Loucy (cell line): ENCODE measurements at regions not wholly inside any gene's neighbourhood (a gene's known extent, or its start where the extent isn't known, plus 50 kb on each side); places are given as distances from the start of the nearest gene placed in this dataset.

Experiments
- H2AFZ ChIP-seq: fragments of 200-600 bp; sonication (generic); 2 replicates; pipeline ENCODE4 v1.6.0; 2016; ENCODE audit warnings: antibody characterized with exemption, mild to moderate bottlenecking, low read length, moderate library complexity
- H3F3A ChIP-seq: fragments of 200-600 bp; 2 replicates; pipeline ENCODE4 v1.6.0; 2016; ENCODE audit warnings: antibody characterized with exemption, low read depth, mild to moderate bottlenecking
- H3K27me3 ChIP-seq: fragments of 200-600 bp; sonication (generic); 2 replicates; pipeline ENCODE4 v1.6.1; 2014; ENCODE audit warnings: low read length, mild to moderate bottlenecking; ENCODE audit not compliant: insufficient read depth, poor library complexity, severe bottlenecking
- H3K36me3 ChIP-seq: fragments of 200-600 bp; sonication (generic); 2 replicates; pipeline ENCODE4 v1.6.1; 2016; ENCODE audit warnings: low read length; ENCODE audit not compliant: insufficient read depth
- H3K4me1 ChIP-seq: fragments of 200-600 bp; sonication (generic); 2 replicates; pipeline ENCODE4 v1.5.1; 2014; ENCODE audit warnings: low read length, mild to moderate bottlenecking; ENCODE audit not compliant: insufficient read depth, poor library complexity, severe bottlenecking
- H3K4me2 ChIP-seq: fragments of 200-600 bp; sonication (generic); 2 replicates; pipeline ENCODE4 v1.6.0; 2014; ENCODE audit warnings: antibody characterized with exemption, low read length, low read depth, mild to moderate bottlenecking; ENCODE audit not compliant: poor library complexity, severe bottlenecking
- H3K4me3 ChIP-seq: fragments of 200-600 bp; sonication (generic); 2 replicates; pipeline ENCODE4 v1.5.1; 2014; ENCODE audit warnings: low read length, mild to moderate bottlenecking, mixed read lengths; ENCODE audit not compliant: poor library complexity, severe bottlenecking
- H3K79me2 ChIP-seq: fragments of 200-600 bp; sonication (generic); 2 replicates; pipeline ENCODE4 v1.6.1; 2014; ENCODE audit warnings: low read length; ENCODE audit not compliant: insufficient read depth
- H3K9ac ChIP-seq: fragments of 200-600 bp; sonication (generic); 2 replicates; pipeline ENCODE4 v1.6.0; 2014; ENCODE audit warnings: mild to moderate bottlenecking, low read depth, low read length, moderate library complexity; ENCODE audit not compliant: poor library complexity, severe bottlenecking
- H3K9me2 ChIP-seq: fragments of 200-600 bp; sonication (generic); replicated peaks from 2 replicates; pipeline ENCODE4 v1.6.1; 2016; ENCODE audit warnings: low read depth, low read length, mixed read lengths
- H3K9me3 ChIP-seq: fragments of 200-600 bp; sonication (generic); 2 replicates; pipeline ENCODE4 v1.6.1; 2014; ENCODE audit warnings: mild to moderate bottlenecking, antibody characterized with exemption, low read length, low read depth; ENCODE audit not compliant: insufficient read depth
- H4K20me1 ChIP-seq: fragments of 200-600 bp; sonication (generic); 2 replicates; pipeline ENCODE4 v1.6.0; 2014; ENCODE audit warnings: antibody characterized with exemption, low read length, mild to moderate bottlenecking; ENCODE audit not compliant: insufficient read depth, poor library complexity, severe bottlenecking
- EZH2phosphoT487 ChIP-seq: fragments of 200-600 bp; IDR thresholded peaks from 2 replicates; pipeline ENCODE4 v1.6.1; 2018; ENCODE audit warnings: antibody characterized with exemption, mild to moderate bottlenecking, moderate library complexity, borderline replicate concordance
- TF ChIP-seq, protein P1 (sequence below): fragments of 200-600 bp; sonication (generic); conservative IDR thresholded peaks from 2 replicates; pipeline ENCODE4 v1.5.1; 2014; ENCODE audit warnings: mild to moderate bottlenecking, antibody characterized with exemption, low read length

DNA sequence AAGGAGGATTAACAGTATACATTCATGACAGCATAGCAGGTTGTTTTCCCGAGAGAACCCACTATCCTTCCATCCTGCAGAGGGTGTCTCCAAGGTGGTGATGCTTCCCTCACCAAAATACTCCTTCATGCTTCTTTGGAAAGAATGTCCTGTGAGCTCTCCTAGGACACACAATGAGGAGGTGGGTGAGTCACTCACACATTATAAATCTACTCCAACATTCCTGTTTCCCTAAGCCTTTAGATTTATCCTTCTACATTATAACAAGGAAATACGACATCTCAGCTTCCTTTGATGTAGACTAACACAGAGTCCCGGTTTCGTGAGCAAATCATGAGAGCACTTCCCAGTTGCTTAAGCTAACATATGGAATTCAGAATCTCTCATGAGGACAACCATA is 689.7 kb upstream of the CELF2 start:
- Histone ChIP-seq H3K79me2 (no peaks in the 10 kb centered on the region), H3K27me3 (no peaks in the 10 kb centered on the region), H3K4me3 (no peak overlapping the region), H3K36me3 (no peaks in the 10 kb centered on the region), H3K9me3 (no peaks in the 10 kb centered on the region), H3F3A (no peaks in the 10 kb centered on the region), H2AFZ (no peak overlapping the region), H3K9me2 (no peaks in the 10 kb centered on the region), H3K4me2 (no peak overlapping the region), H3K9ac (no peak overlapping the region), H3K4me1 (no peaks in the 10 kb centered on the region), H4K20me1 (no peaks in the 10 kb centered on the region)
- TF ChIP-seq EZH2phosphoT487, result no peak
- TF ChIP-seq, protein P1, sequence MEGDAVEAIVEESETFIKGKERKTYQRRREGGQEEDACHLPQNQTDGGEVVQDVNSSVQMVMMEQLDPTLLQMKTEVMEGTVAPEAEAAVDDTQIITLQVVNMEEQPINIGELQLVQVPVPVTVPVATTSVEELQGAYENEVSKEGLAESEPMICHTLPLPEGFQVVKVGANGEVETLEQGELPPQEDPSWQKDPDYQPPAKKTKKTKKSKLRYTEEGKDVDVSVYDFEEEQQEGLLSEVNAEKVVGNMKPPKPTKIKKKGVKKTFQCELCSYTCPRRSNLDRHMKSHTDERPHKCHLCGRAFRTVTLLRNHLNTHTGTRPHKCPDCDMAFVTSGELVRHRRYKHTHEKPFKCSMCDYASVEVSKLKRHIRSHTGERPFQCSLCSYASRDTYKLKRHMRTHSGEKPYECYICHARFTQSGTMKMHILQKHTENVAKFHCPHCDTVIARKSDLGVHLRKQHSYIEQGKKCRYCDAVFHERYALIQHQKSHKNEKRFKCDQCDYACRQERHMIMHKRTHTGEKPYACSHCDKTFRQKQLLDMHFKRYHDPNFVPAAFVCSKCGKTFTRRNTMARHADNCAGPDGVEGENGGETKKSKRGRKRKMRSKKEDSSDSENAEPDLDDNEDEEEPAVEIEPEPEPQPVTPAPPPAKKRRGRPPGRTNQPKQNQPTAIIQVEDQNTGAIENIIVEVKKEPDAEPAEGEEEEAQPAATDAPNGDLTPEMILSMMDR, result no peak

DNA sequence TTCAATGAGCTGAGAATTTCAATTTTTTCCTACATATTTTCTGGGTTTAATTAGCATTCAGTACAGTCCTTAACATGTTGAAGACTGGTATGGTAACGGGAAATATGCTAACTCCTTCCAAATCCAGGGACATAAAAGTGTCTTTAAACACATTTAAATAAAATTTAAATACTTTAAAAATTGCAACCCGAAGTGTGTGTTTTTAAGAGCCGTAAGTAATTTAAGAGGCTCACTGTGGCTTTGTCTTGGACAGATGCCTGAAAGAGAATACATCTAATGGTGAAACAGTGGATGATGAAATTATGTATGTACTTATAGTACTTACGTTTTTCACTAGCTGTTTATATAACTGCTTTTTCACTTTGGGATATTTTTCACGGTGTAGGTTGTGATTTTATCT is 687.3 kb upstream of the CELF2 start:
- Histone ChIP-seq H3K9me3 (no peaks in the 10 kb centered on the region), H4K20me1 (no peaks in the 10 kb centered on the region), H3K36me3 (no peaks in the 10 kb centered on the region), H3K27me3 (no peaks in the 10 kb centered on the region), H3K9ac (no peak overlapping the region), H3K9me2 (no peaks in the 10 kb centered on the region), H3F3A (no peaks in the 10 kb centered on the region), H2AFZ (no peak overlapping the region), H3K4me1 (no peaks in the 10 kb centered on the region), H3K4me2 (no peak overlapping the region), H3K79me2 (no peaks in the 10 kb centered on the region), H3K4me3 (no peak overlapping the region)
- no peak for TF ChIP-seq EZH2phosphoT487

DNA sequence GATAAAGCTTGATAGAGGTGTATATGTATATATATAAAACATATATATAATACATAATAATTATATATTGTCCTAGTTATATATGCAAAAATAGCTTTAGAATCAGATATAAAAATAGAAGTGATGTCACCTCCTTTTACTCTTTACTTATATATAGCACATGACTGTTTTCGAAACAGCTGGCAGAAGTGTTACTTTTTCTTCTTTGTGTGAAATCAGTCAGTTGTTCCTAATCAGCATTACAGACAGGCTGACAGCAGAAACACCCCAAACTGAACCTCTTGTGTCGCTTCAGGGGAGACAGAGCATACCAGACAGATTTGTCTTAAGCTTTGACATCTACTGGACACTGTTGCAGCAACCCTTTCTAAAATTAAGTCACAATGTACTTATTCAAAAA is 684.9 kb upstream of the CELF2 start:
- Histone ChIP-seq H4K20me1 (no peaks in the 10 kb centered on the region), H3K36me3 (no peaks in the 10 kb centered on the region), H3K79me2 (no peaks in the 10 kb centered on the region), H3K9me3 (no peaks in the 10 kb centered on the region), H3K9ac (no peak overlapping the region), H3K27me3 (no peaks in the 10 kb centered on the region), H3K9me2 (no peaks in the 10 kb centered on the region), H3K4me2 (no peak overlapping the region), H3F3A (no peaks in the 10 kb centered on the region), H3K4me1 (no peaks in the 10 kb centered on the region), H3K4me3 (no peak overlapping the region), H2AFZ (no peak overlapping the region)
- TF ChIP-seq, protein P1, result no peak
- no peak for TF ChIP-seq EZH2phosphoT487

DNA sequence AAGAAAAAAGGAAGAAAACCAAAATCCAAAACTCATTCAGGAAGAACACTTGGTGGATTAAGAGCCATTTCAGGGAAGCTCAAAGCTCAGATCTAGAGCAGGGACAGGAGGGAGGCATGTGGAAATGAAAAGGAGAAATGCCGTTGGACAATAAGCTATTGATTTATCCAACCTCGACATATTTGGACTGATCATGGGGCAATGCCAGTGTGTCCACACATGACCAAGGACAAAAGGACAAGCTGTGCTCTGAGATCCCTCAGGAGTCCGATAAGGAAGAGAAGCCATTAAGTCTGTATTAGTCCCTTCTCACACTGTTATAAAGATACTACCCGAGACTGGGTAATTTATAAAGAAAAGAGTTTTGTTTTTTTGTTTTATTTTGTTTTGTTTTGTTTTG is 684.0 kb upstream of the CELF2 start:
- no peak for TF ChIP-seq EZH2phosphoT487
- TF ChIP-seq, protein P1, result no peak
- no peak overlapping the region for H3K4me2 ChIP-seq
- H3K9me2 ChIP-seq, result no peaks in the 10 kb centered on the region

More for the DNA sequence above, 684.0 kb upstream of the CELF2 start:
- Histone ChIP-seq H3K4me3 (no peak overlapping the region), H3K36me3 (no peaks in the 10 kb centered on the region), H2AFZ (no peak overlapping the region), H3K9me3 (no peaks in the 10 kb centered on the region), H3K9ac (no peak overlapping the region), H3K27me3 (no peaks in the 10 kb centered on the region), H3F3A (no peaks in the 10 kb centered on the region), H4K20me1 (no peaks in the 10 kb centered on the region), H3K79me2 (no peaks in the 10 kb centered on the region), H3K4me1 (no peaks in the 10 kb centered on the region)
